GM19238 (cell line): ENCODE measurements at regions not wholly inside any gene's neighbourhood (a gene's known extent, or its start where the extent isn't known, plus 50 kb on each side); places are given as distances from the start of the nearest gene placed in this dataset.
"Not testable (repeated sequence)": the region's sequence is repeated elsewhere in the genome, so short reads cannot be mapped to it uniquely, and the experiment has no call there.

Source experiments
- DNase-seq: peaks from one replicate; pipeline ENCODE4 v3.0.0; 2011; ENCODE audit warnings: low spot score; ENCODE audit not compliant: insufficient read length

DNA sequence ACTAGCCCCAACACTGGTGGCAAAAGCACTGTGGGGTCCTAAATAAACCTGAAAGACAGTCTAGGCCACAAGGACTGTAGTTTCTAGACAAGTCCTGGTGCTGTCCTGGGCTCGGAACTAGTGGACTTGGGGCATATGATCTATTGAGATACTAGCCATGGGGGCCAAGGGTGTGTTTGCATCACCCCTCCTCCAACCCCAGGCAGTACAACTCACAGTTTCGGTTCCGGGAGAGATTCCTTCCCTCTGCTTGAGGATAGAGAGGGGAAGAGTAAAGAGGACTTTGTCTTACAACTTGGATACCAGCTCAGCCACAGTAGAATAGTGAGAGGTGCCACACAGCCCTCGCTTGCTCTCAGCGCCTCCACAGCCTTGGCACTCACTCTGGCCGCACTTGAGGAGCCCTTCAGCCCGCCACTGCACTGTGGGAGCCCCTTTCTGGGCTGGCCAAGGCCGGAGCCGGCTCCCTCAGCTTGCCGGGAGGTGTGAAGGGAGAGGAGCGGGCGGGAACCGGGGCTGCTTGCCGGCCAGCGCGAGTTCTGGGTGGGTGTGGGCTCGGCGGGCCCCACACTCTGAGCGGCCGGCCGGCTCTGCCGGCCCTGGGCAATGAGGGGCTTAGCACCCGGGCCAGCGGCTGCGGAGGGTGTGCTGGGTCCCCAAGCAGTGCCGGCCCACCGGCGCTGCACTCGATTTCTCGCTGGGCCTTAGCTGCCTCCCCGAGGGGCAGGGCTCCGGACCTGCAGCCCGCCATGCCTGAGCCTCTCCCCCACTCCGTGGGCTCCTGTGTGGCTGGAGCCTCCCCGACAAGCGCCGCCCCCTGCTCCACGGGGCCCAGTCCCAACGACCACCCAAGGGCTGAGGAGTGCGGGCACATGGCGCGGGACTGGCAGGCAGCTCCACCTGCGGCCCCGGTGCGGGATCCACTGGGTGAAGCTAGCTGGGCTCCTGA is 222.7 kb upstream of the SEMA3C start:
- DNase-seq, result not testable (repeated sequence)

DNA sequence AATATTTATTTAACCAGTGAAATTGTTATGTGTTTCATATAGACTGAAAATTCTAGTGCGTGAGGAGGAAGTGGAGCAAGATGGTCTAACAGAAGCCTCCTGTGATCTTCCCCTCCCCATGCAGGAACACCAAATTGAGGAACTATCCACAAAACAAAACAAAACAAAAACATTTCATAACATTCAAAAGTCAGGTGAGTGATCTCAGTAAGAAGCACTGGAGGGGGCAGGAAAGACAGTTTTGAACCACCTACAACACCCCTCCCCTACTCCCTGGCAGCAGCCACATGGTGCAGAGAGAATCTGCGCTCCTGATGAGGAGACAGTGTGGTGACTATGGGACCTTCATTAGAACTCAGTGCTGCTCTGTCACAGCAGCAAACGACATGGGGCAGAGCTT is 221.9 kb upstream of the SEMA3C start:
- no peak for DNase-seq

GRCh38 chr7:81140252-81140651 is 221.4 kb upstream of the SEMA3C start:
- DNase-seq, result no peak

- DNase-seq, result no peak
These were observed 220.0 kb upstream of the SEMA3C start for GRCh38 chr7:81138870-81139269.

DNA sequence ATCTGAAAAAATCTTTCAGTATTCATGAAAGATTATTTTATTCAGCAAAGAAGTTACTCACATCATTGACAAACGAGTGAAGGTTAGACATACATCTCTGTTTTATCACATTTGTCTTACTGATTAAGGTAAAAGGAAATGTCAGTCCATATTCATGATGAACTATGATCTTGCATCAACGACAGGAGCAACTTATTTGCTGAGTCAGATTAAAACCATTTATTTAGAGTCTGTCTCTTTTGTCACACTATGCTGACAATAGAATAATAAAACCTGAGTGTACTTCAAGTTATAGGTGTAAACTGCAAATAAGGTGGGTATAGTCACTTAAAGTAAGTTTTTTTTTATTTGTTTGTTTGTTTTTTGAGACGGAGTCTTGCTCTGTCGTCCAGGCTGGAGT is 216.5 kb upstream of the SEMA3C start:
- no peak for DNase-seq

- no peak for DNase-seq
These were observed 209.2 kb upstream of the SEMA3C start for GRCh38 chr7:81128011-81128410.

DNA sequence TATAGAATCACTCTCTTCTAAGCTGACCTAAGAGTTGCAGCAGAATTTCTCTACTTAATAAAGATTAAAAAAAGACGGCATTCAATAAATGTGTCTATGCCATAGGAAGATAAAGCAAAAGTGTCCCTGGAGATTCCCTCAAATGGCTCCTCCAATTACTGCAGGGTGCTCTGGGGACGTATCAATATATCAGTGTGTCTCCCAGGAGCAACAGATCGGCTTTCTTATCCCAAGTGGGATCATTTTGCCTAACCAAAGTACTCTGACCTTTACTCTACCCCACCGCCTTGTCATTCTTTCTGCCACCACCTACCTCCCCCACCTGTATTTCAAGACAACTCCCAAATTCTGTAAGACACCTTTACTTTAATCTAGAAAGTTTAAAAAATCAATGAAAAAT is 202.0 kb upstream of the SEMA3C start:
- no peak for DNase-seq

DNA sequence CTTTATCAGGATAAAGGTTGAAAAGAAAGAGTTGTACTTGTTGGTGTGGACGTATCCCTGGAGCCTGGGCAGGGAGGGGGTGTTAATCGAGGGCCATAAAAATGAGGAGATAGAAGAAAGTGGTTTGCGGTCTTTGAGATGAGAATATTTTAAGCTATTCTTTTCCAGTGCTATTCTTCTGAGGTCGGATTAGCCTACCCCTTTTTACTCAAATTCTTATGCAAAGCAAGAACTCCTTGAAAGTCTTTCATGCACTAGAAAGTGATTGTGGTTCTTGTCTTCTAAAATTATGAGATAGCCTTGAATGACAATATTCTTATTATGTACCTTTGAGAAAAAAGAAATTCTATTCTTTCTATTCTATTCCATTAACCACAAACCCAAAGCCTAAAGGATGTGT is 201.3 kb upstream of the SEMA3C start:
- no peak for DNase-seq

DNA sequence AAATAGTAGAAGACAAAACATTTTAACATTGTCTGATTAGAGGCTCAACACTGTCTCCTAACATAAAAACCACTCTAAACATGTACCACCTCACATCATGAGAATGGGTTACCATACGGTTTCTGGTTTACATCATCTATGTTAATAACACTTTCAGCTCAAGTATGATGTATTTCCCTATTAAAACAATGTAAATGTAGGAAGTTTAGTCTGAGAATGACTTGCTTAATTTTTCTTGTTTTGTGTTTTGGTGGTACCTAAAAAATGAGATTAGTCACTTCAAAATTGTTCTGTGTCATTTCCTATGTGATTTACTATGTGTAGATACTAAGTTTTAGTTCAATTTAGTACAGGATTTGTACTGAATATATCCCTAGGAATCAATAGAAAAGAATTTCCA is 195.8 kb upstream of the SEMA3C start:
- no peak for DNase-seq

DNA sequence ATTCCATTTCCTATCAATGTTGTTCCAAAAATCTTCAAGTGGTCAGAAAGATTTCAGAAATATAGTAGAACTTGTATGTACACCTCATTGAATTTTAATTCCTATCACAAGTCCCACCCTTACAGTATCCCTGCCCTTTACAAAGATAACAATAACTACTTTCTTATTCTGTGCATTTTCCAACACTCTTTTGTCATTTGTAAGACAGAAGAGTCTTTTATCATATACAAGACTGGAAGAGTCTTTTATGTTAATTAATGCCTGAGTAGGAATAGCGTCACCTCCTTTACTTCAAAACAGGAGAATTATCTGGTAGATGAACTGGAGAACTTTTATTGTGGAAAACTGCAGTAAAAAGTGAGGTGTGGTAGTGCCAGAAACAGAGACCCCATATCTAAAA is 193.9 kb upstream of the SEMA3C start:
- no peak for DNase-seq

DNA sequence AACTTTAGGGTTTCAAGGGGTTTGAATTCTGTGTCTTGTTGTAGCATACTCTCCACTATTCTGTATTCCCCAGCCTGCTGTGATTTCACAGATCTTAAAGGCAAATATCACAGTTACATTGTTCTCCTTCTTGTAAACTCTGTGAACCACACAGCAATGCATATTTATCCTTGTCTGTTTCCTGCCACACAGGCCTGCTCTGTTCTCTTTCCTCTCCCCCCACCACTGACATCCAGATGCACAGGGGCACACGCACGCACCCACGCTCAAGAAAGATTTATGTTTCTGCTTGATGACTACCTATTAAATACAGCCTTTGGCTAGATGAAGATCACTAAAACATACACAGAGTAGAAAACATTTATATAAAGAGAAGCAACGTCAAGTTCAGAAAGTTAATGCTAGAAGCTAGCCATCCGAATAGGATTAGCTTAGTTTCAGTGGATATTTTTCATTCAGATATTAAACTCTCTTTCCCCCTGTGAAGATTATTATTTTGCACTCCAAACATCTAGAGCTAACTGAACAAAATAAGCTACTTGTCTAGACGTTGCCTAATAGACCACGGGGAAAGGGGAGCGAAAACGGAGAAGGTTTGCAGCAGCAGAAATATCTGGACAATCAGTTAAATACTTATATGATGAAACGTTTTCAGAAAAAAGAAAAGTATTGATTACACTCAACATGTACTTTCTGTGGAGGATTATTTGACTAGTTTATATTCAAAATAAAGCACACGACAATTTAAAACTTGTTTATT is 193.1 kb upstream of the SEMA3C start:
- DNase-seq, result no peak

DNA sequence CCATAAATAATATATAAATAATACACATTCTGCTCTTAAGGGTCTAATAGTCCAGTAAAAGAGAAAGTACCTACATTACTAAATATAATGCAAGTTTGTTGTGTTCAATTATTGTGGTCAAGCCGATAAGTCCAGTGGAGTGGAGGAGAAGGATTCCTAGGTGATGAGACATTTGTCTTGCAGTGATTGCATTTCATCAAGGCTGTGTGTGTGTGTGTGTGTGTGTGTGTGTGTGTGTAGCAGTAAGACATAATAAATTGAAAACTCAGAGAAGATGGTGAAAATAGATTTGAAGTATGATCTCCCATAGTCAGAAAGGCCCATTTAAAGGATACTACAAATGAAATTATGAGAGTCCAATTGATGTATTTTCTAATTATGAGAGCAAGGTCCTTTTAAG is 192.5 kb upstream of the SEMA3C start:
- DNase-seq, result no peak

- DNase-seq, result no peak
These were observed 191.8 kb upstream of the SEMA3C start for GRCh38 chr7:81110673-81111072.

DNA sequence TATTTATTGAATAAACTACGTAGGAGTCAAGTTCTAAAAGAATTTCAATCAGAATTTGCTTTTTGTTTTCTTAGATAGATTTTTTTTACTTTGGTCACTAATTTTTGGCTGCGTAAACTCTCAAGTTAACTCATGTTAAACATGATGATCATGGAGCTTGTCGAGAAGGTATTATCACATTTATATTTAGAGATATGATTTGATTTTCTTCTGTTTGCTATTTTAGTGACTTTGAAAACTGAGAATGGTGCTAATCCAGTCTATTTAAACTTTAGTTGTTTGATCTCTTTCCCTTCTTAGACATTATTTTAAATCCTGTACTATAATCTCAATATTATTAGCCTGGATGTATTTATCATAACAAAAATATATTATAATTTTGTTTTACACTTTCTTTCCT is 179.4 kb upstream of the SEMA3C start:
- no peak for DNase-seq

DNA sequence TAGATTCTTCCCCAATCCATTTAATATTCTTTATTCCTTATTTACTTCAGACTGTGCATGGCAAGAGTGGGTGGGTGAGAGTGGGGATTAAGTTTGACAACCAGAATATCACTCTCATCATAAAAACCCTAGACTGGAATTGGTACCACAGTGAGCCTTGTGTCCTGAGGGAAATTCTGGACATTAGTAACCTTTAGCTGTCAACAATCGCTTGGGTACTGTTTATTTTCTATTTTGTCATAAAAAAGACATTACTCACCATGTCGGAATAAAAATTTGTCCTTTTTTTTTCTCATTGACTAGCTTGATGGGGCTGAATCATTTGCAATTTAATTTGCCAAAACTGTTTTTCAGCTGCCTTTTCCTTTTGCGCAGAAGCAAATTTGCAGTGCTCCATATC is 176.1 kb upstream of the SEMA3C start:
- no peak for DNase-seq

GRCh38 chr7:81081616-81082015 is 162.8 kb upstream of the SEMA3C start:
- no peak for DNase-seq

- no peak for DNase-seq
These were observed 161.7 kb upstream of the SEMA3C start for GRCh38 chr7:81080553-81080952.

GRCh38 chr7:81079746-81080145 is 160.9 kb upstream of the SEMA3C start:
- DNase-seq, result no peak

- DNase-seq, result no peak
These were observed 156.3 kb upstream of the SEMA3C start for GRCh38 chr7:81075150-81075549.

DNA sequence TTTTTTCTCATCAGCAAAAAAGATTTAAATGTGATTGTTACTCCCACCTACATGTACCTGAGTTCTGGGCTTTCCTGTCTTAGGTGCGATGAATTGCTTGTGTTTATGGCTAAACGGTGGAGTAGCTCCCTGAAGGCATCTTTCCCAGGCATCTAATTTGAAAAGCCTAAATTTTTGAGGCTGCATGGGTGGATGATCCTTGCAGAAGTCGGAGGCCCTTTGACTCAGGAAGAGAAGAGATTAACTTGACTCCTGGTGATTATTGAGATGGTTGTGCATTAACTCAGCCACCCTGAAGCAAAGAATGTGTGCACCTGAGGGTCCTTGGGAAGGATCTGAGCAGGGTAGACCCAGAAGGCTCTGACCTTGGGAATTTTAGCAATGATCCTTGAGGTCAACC is 155.6 kb upstream of the SEMA3C start:
- no peak for DNase-seq

DNA sequence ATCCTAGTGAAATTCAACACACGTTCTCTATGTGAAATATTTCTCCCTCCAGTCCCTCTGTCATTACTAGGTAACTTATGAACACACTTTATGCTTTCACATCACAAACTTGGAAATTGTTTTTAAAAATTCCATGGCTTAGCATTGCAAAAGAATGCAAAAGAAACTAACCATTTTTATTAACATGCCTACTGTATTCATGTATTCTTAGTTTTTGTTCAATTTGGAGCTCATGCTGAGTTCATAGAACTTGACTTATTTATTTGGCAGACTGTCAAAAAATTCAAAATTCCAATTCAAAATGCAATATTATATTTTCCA is 155.0 kb upstream of the SEMA3C start:
- no peak for DNase-seq

DNA sequence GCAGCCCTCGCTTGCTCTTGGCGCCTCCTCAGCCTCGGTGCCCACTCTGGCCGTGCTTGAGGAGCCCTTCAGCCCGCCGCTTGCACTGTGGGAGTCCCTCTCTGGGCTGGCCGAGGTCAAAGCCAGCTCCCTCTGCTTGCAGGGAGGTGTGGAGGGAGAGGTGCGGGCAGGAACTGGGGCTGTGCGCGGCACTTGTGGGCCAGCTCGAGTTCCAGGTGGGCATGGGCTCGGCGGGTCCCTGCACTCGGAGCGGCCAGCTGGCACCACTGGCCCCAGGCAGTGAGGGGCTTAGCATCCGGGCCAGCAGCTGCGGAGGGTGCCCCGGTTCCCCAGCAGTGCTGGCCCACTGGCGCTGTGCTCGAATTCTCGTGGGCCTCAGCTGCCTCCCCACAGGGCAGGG is 152.1 kb upstream of the SEMA3C start:
- DNase-seq, result no peak

DNA sequence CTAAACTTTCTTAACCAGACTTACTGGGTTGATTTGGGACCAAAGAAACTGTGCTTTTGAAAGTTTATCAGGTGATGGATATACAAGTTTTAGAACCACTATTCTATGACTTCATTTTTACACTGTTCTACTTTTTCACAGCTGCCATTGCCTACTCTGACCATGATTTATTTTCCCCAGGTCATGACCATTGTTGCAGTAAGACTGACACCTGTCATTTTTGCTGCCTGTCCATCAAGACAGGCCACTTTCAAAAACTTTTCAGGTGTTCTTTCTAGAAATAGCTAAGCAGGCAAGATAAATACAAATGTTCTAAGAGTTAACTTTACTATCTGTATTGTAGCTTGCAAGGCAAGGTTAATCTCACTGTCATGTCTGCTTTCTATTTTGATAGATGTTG is 147.9 kb upstream of the SEMA3C start:
- DNase-seq, result no peak
